CD4-positive, alpha-beta T cell treated with Interleukin-15 for 4 hours (primary cell): ENCODE measurements at regions not wholly inside any gene's neighbourhood (a gene's known extent, or its start where the extent isn't known, plus 50 kb on each side); places are given as distances from the start of the nearest gene placed in this dataset.
"Not testable (repeated sequence)": the region's sequence is repeated elsewhere in the genome, so short reads cannot be mapped to it uniquely, and the experiment has no call there.

ENCODE experiments used
- DNase-seq: peaks from one replicate; pipeline ENCODE4 v3.0.0-alpha.2; 2020; ENCODE audit warnings: low spot score

DNA sequence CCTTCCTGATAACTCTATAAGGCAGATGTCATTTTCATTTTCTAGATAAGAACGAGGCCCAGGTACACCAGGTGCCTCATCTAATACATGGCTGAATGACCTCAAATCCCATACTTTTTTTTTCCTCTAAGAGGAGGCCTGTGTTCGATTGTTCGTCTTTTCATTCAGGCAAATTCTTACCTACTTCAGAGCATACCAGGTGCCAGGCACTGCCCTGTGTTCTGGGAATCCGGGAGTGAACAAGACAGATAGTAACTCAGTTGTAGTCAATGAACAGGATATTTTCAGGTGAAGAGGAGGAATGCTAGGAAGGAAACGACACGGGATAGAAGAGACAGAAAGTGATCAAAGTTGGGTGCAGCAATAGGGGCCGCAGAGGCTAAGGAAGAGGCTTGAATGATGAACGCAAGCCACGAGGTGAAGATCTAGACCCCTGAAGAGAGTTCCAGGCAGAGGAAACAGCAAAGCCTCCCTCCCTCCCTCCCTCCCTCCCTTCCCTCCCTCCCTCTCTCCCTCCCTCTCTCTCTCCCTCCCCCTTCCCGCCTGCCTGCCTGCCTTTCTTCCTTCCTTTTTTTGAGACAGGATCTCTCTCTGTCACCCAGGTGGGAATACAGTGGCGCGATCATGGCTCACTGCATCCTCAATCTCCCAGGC is 150.1 kb upstream of the ZNF217 start:
- no peak for DNase-seq

- DNase-seq = no peak
These were observed 149.0 kb upstream of the ZNF217 start for GRCh38 chr20:53742685-53743081.

DNA sequence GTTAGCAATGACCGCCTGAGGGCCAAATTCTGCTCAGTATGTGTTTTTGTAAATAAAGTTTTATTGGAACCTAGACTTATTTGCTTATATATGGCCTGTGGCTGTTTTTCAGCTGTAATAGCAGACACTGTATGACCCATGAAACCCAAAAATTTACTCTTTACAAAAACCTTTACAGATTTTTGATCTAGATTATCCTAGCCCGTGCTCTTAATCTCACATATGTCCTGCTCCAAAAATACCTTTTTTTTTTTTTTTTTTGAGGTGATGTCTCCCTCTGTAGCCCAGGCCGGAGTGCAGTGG is 148.0 kb upstream of the ZNF217 start:
- DNase-seq = no peak

GRCh38 chr20:53739799-53740785 is 146.5 kb upstream of the ZNF217 start:
- no peak for DNase-seq

DNA sequence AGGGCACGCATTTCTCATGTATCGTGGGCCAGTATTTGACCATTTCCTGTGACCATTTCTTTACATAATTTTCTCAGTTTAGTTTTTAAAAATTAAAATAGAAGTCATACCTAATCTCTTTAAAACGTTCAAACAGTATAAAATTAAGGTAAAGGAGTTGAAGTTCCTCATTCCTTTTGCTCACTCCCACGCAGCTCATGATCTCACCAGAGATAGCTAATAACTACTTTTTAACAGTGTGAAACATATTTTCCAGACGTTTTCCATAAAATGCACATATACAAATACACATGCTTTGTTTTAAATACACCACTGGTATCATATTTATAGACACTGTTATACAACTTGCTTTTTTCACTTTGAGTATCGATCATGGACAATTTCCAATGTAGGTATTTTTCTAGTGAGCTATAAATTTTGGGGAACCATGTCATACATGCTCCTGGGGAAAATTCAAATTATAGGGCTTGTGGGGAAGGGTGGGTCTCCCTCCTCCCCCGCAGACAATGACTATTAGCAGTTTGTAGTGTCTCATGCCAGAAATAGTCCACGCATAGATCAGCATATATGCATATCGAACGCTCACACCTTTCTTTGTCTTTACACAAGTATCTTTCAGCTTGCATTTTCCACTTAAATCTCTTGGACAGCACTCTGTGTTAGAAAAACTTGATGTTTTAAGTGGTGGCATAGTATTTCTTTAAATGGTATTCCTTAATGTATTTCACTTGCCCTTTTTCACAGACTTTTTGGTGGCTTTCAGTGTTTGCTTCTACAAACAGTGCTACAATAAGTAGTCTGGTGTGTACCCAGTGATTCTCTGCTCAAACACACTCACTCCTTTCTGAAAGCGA is 145.5 kb upstream of the ZNF217 start:
- no peak for DNase-seq

DNA sequence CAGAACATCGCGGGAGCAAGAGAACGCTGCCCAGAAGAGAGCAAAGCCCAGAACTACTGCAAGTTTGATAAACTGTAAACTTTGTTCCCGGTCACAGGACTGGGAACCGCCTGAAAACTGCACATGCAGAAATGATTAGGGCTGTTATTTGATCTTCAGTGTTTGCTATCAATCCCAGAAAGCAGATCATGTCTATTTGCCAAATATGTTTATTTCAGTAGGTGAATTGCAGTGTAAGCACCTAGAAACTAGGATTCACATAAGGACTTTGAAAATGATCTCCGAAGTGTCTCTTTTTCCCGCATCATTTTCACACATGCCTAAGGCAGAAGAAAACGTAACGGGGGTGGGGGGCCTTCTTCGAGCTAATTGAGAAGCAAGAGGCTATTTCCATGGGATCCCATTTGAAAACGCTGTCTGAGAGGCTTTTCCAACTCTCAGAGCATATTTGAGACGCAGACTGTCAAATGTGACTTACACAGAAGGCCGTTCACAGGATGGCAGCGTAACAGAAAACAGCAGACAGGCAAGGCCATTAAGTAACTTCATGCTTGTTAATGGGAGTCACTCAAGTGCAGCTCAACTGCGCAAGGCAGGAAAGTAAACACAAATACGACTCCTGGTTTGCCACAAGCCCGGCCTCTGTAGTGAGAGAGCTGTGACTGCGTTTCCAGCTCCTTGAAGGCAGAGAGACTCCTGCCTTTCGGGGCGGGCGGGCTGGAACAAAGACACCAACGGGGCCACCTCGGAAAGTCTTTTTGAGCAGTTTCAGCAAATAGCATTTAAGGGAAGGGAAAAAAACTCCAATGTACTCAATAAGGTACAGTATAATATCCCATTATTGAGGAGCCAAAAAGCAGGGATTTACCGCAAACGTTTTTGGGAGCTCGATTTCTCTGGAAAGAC is 144.7 kb upstream of the ZNF217 start:
- no peak for DNase-seq

DNA sequence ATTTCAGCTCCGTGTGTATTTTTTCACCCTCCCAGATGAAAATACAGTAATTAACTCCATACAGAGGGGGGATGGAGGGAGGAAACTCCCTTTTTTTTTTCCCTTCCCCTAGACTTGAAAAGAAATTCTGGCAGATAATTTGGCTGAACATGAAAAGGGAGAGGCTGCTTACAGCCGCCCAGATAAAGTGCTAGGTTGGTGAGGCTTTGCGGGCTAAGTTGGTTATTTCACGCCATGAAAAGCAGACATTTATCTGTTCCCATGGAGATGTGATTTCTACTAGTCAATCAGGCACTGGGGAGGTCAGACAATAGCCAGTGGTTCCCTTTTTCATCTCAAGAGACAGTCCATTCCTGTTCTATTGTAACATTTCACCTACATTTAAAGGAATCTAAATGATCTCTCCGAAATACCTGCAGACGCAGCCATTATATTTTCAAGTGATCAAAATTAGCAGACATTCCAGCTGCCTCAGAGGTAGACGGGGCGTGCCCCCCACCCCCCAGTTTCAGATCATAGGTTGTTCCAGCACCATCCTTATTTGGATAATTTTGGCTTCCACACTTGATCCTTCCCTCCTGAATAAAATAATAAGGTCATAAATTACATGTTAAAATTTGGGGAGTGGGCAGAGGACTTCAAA is 143.9 kb upstream of the ZNF217 start:
- no peak for DNase-seq

GRCh38 chr20:53736757-53737395 is 143.2 kb upstream of the ZNF217 start:
- DNase-seq = no peak

DNA sequence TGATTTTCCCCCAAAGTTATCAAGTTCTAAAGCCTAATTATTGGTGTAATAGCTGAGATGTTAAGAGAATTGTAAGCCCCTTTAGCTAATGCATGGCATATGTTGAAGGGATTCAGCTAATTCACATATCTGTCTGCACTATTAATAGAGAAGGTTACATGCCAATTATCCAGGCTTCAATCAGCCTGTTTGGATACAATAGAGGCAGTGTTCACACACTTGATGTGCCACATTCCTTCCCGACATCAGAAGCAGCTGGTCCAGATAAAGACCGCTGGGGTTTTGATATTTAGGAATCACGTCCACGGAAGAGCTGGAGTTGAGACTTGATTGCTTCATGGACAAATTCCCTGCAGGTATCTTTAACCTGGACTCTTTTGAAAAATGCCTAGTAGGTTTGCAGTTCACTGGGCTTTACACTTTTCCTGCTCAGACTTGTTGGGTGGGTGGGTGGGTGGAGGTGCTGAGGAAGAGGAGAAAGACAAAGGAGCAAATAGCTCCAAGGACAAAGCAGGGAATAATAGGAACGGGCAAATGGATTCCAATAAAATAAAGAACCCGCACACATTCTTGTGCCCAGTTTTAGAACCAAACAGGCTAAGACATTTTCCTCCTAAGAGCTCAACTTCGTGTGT is 142.6 kb upstream of the ZNF217 start:
- no peak for DNase-seq

DNA sequence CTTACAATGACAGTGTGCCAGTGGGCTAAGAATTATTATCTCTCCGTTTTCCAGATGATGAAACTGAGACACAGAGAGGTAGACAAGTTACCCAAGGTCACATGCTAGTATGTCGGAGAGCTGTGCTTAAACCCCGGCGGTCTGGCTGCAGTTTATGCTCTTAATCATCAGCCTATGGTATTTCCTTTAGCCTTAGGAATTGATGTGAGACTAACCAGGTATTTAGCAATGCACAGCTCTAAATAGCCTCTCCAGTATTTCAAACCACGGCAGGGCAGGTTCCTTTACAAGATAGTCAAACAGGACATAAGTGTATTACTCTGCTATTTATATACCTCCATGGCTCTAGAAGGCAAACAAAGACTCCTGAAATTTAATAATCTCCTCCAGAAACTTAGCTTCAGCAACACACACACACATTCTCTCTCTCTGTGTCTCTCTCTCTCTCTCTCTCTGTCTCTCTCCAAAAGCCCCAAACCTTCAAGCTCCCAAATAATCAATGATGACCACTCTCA is 142.0 kb upstream of the ZNF217 start:
- DNase-seq = no peak

DNA sequence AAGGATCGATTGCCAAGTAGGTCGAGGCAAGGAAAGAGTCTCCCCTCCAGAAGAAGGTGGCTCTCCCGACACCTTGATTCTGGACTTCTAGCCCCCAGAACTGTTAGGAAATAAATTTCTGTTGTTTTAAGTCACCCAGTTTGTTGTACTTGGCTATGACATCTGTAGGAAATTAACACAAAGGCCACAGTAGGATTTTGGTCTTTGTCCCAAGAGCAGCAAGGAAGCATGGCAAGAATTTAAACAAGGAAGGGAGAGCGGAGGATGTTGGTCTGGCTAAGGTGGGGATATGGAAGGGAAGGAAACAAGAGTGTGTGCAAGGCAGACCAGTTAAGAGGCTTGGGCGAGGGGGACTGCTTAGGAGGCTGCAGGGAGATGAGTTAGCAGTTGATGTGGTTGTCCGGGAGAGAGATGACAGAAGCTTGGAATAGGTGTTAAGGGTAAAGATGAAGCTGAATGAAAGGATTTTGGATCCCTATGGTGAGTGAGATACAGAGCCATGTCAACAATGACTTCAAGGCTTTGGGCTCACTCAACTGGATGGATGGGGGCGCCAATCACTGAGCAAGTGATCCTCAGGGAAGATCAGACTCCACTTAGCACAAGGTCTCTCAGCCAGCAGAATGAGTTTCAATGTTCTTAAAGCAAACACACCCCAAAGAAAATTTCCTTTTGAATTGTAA is 140.5 kb upstream of the ZNF217 start:
- no peak for DNase-seq

DNA sequence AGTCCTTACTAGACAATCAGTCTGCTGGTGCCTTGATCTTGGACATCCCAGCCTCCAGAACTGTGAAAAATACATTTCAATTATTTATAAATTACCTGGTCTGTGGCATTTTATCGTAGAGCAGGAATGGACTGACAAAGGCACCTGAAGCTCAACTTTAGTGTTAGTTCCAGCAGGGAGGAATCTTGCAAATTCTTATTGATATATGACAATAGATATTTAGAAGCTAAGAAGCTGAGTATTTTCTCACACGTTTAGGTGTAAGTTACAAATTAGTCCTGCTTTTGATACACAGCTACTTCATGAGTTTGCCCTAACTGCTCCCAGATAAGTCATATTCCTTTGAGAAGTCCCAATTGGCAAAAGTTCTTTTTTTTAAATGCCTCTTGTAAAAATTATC is 138.0 kb upstream of the ZNF217 start:
- DNase-seq = no peak

GRCh38 chr20:53728359-53728758 is 134.7 kb upstream of the ZNF217 start:
- no peak for DNase-seq

- not testable (repeated sequence) for DNase-seq
These were observed 133.6 kb upstream of the ZNF217 start for GRCh38 chr20:53727239-53727638.

GRCh38 chr20:53725575-53725970 is 131.9 kb upstream of the ZNF217 start:
- DNase-seq = no peak

- DNase-seq = no peak
These were observed 130.0 kb upstream of the ZNF217 start for GRCh38 chr20:53723621-53724020.

DNA sequence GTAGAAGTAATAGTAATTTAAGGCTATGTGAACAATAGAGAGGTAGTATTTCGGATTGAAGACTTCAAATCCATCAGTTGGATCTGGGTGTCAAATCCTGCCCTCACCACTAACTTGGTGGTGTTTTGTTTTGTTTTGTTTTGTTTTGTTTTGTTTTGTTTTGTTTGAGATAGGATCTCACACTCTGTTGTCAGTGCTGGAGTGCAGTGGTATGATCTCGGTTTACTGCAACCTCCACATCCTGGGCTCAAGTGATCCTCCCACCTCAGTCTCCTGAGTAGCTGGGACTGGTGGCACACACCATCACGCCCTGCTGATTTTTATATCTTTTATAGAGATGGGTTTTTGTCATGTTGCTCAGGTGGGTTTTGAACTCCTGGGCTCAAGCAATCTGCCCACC is 129.4 kb upstream of the ZNF217 start:
- DNase-seq = no peak

DNA sequence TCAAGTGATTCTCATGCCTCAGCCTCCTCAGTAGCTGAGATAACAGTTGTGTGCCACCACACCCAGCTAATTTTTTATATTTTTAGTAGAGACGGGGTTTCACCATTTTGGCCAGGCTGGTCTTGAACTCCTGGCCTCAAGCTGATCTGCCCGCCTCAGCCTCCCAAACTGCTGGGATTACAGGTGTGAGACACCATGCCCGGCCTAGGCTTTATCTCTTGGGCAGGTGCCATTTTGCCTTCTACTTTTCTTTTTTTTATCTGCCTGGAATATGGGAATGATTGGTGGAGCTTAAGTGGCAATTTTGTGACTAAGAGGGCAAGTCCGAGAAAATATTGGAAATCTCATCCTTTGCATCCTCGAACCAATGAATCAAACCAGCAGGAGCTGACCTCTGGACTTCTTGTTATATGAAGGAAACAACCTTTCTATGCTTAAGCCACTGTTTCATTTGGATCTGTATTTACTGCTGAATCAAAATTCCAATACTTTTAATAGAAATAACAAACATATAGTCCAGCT is 128.9 kb upstream of the ZNF217 start:
- DNase-seq = no peak

- DNase-seq = not testable (repeated sequence)
These were observed 127.9 kb upstream of the ZNF217 start for GRCh38 chr20:53721445-53721963.
